WI38 (cell line): ENCODE measurements at regions not wholly inside any gene's neighbourhood (a gene's known extent, or its start where the extent isn't known, plus 50 kb on each side); places are given as distances from the start of the nearest gene placed in this dataset.

Experiments used
- H3K4me3 ChIP-seq: 2 replicates; pipeline ENCODE4 v1.5.1; 2011; ENCODE audit warnings: low read depth, mild to moderate bottlenecking, control low read depth, low read length
- CTCF ChIP-seq: IDR thresholded peaks from 2 replicates; pipeline ENCODE4 v1.5.1; 2012; ENCODE audit warnings: low read depth, mild to moderate bottlenecking, control low read depth, low read length

- H3K4me3 ChIP-seq: no peak overlapping the region
Observed at GRCh38 chr1:58248791-58249190, 297.7 kb downstream of the OMA1 start.

GRCh38 chr1:58248072-58248471 is 298.5 kb downstream of the OMA1 start:
- no peak for TF ChIP-seq CTCF
- no peak overlapping the region for H3K4me3 ChIP-seq

More at GRCh38 chr1:58248791-58249190, 297.7 kb downstream of the OMA1 start:
- no peak for TF ChIP-seq CTCF

GRCh38 chr1:58246549-58246948 is 300.0 kb downstream of the OMA1 start:
- no peak overlapping the region for H3K4me3 ChIP-seq
- no peak for TF ChIP-seq CTCF

GRCh38 chr1:58244872-58245271 is 301.7 kb downstream of the OMA1 start:
- H3K4me3 ChIP-seq: no peak overlapping the region
- TF ChIP-seq CTCF: no peak

- TF ChIP-seq CTCF: no peak
- H3K4me3 ChIP-seq: no peak overlapping the region
Observed at GRCh38 chr1:58238846-58239245, 307.7 kb downstream of the OMA1 start.

GRCh38 chr1:58233729-58234128 is 312.8 kb downstream of the OMA1 start:
- TF ChIP-seq CTCF: no peak
- H3K4me3 ChIP-seq: no peak overlapping the region

GRCh38 chr1:58231204-58231603 is 315.3 kb downstream of the OMA1 start:
- TF ChIP-seq CTCF: no peak
- H3K4me3 ChIP-seq: no peak overlapping the region
